H1 (cell line): ENCODE measurements at regions not wholly inside any gene's neighbourhood (a gene's known extent, or its start where the extent isn't known, plus 50 kb on each side); places are given as distances from the start of the nearest gene placed in this dataset.

Experiments
- SRF ChIP-seq: IDR thresholded peaks from 2 replicates; pipeline ENCODE4 v1.6.1; 2011; ENCODE audit warnings: mild to moderate bottlenecking, low read depth, low read length, moderate library complexity

GRCh38 chr4:126451237-126451873, 1136.6 kb downstream of the FAT4 start (continued):
- TF ChIP-seq SRF = no peak
- TF ChIP-seq, all 59 proteins: peak for 0
